Vagina (tissue), 2 donors: ENCODE measurements at regions not wholly inside any gene's neighbourhood (a gene's known extent, or its start where the extent isn't known, plus 50 kb on each side); places are given as distances from the start of the nearest gene placed in this dataset.

Source experiments
- DNase-seq, 2 donors: peaks; one replicate each; pipeline ENCODE4 v3.0.0-alpha.2; 2017; ENCODE audit errors: extremely low spot score in 2 of 2
- H3K27ac ChIP-seq: fragments of 200-600 bp; sonication (generic); one replicate; pipeline ENCODE4 v1.5.1; 2019
- H3K27me3 ChIP-seq: fragments of 200-600 bp; sonication (generic); one replicate; pipeline ENCODE4 v1.5.1; 2019
- H3K36me3 ChIP-seq, 2 donors: fragments of 200-600 bp; sonication (generic); one replicate each; pipeline ENCODE4 v1.5.1; 2017 to 2019
- H3K4me1 ChIP-seq: fragments of 200-600 bp; sonication (generic); one replicate; pipeline ENCODE4 v1.5.1; 2019
- H3K4me3 ChIP-seq, 2 donors: fragments of 200-600 bp; sonication (generic); 1 replicate in 1 of 2; 2 replicates in 1 of 2; pipeline ENCODE4 v1.5.1; 2016 to 2019
- H3K9me3 ChIP-seq: fragments of 200-600 bp; sonication (generic); one replicate; pipeline ENCODE4 v1.5.1; 2019
- CTCF ChIP-seq, 3 experiments: fragments of 450-650 bp in 2 of 3; fragments of 200-600 bp in 1 of 3; sonication (generic) in 1 of 3; IDR thresholded peaks; one replicate each; pipeline ENCODE4 v1.5.1; 2017 to 2019; ENCODE audit warnings: antibody characterized with exemption in 3 of 3, mild to moderate bottlenecking in 2 of 3, moderate library complexity in 2 of 3
- POLR2A ChIP-seq, 2 donors: fragments of 450-650 bp; IDR thresholded peaks; one replicate each; pipeline ENCODE4 v1.6.1; 2017; ENCODE audit warnings: antibody characterized with exemption in 2 of 2, mild to moderate bottlenecking in 2 of 2, moderate library complexity in 2 of 2
- POLR2AphosphoS5 ChIP-seq, 2 donors: sonication (generic); formaldehyde crosslinking; IDR thresholded peaks; one replicate each; pipeline ENCODE4 v1.9.0; 2017; ENCODE audit warnings: antibody characterized with exemption in 2 of 2, mild to moderate bottlenecking in 2 of 2, low read depth in 1 of 2; ENCODE audit not compliant: insufficient read depth in 1 of 2
- intact Hi-C: fragments of 100-400 bp; cut with DNase I; formaldehyde crosslinking; loops from one replicate; pipeline ENCODE4 v1.15.1; 2023

GRCh38 chr10:131442271-131442670, 130.8 kb upstream of the TCERG1L start:
- Histone ChIP-seq H3K36me3 (no peaks in the 10 kb centered on the region), H3K27ac (no peak overlapping the region), H3K27me3 (no peaks in the 10 kb centered on the region), H3K4me1 (no peaks in the 10 kb centered on the region), H3K4me3 (no peak overlapping the region), H3K9me3 (no peaks in the 10 kb centered on the region)
- intact Hi-C loops, result no loop called here
- DNase-seq, result no peak
- no peak for TF ChIP-seq CTCF (IDR thresholded peaks at IDR 0.05)
- no peak for TF ChIP-seq POLR2AphosphoS5 (IDR thresholded peaks at IDR 0.05; ENCODE audit: insufficient read depth in 1 of 2, low read depth in 1 of 2)
- TF ChIP-seq POLR2A (IDR thresholded peaks at IDR 0.05), result no peak

GRCh38 chr10:131444286-131444685, 132.8 kb upstream of the TCERG1L start:
- Histone ChIP-seq H3K9me3 (no peaks in the 10 kb centered on the region), H3K4me1 (no peaks in the 10 kb centered on the region), H3K27me3 (no peaks in the 10 kb centered on the region), H3K4me3 (no peak overlapping the region), H3K27ac (no peak overlapping the region), H3K36me3 (no peaks in the 10 kb centered on the region)
- no peak for TF ChIP-seq POLR2A (IDR thresholded peaks at IDR 0.05)
- no peak for TF ChIP-seq CTCF (IDR thresholded peaks at IDR 0.05)
- TF ChIP-seq POLR2AphosphoS5 (IDR thresholded peaks at IDR 0.05; ENCODE audit: insufficient read depth in 1 of 2, low read depth in 1 of 2), result no peak
- intact Hi-C loops, result no loop called here
- no peak for DNase-seq

- no peaks in the 10 kb centered on the region for H3K36me3 ChIP-seq
- no peaks in the 10 kb centered on the region for H3K27me3 ChIP-seq
- H3K27ac ChIP-seq, result no peak overlapping the region
- TF ChIP-seq CTCF (IDR thresholded peaks at IDR 0.05), result no peak
- TF ChIP-seq POLR2AphosphoS5 (IDR thresholded peaks at IDR 0.05; ENCODE audit: insufficient read depth in 1 of 2, low read depth in 1 of 2), result no peak
- TF ChIP-seq POLR2A (IDR thresholded peaks at IDR 0.05), result no peak
- no peak overlapping the region for H3K4me3 ChIP-seq
- no peak for DNase-seq
- H3K4me1 ChIP-seq, result no peaks in the 10 kb centered on the region
- intact Hi-C loops, result no loop called here
- H3K9me3 ChIP-seq, result no peaks in the 10 kb centered on the region
These were observed 133.4 kb upstream of the TCERG1L start for GRCh38 chr10:131444862-131445461.

GRCh38 chr10:131445623-131446022, 134.1 kb upstream of the TCERG1L start:
- no peak for DNase-seq
- Histone ChIP-seq H3K36me3 (no peaks in the 10 kb centered on the region), H3K9me3 (no peaks in the 10 kb centered on the region), H3K4me3 (no peak overlapping the region), H3K27ac (no peak overlapping the region), H3K27me3 (no peaks in the 10 kb centered on the region), H3K4me1 (no peaks in the 10 kb centered on the region)
- intact Hi-C loops, result no loop called here
- no peak for TF ChIP-seq CTCF (IDR thresholded peaks at IDR 0.05)
- no peak for TF ChIP-seq POLR2A (IDR thresholded peaks at IDR 0.05)
- no peak for TF ChIP-seq POLR2AphosphoS5 (IDR thresholded peaks at IDR 0.05; ENCODE audit: insufficient read depth in 1 of 2, low read depth in 1 of 2)

GRCh38 chr10:131446171-131446570, 134.7 kb upstream of the TCERG1L start:
- Histone ChIP-seq H3K27ac (no peak overlapping the region), H3K36me3 (no peaks in the 10 kb centered on the region), H3K27me3 (no peaks in the 10 kb centered on the region), H3K9me3 (no peaks in the 10 kb centered on the region), H3K4me1 (no peaks in the 10 kb centered on the region), H3K4me3 (no peak overlapping the region)
- TF ChIP-seq CTCF (IDR thresholded peaks at IDR 0.05) (no peak), POLR2A (IDR thresholded peaks at IDR 0.05) (no peak), POLR2AphosphoS5 (IDR thresholded peaks at IDR 0.05; ENCODE audit: insufficient read depth in 1 of 2, low read depth in 1 of 2) (no peak)
- no peak for DNase-seq
- intact Hi-C loops, result no loop called here
